ENCODE measurements at regions not wholly inside any gene's neighbourhood (a gene's known extent, or its start where the extent isn't known, plus 50 kb on each side); places are given as distances from the start of the nearest gene placed in this dataset.

GRCh38 chr2:128379021-128380015, 60.6 kb upstream of the HS6ST1 start:
- Histone ChIP-seq H3K4me1 (ENCODE audit: control insufficient read depth, extremely low read depth, insufficient read depth, low read length) (no peaks in the 10 kb centered on the region), H2AFZ (ENCODE audit: low read depth, low read length) (peak overlapping the region; percentile 77), H3K36me3 (ENCODE audit: control insufficient read depth in 2 of 2, extremely low read depth in 1 of 2, insufficient read depth in 2 of 2, low read length in 2 of 2) (no peaks in the 10 kb centered on the region), H3K9me1 (replicated peaks; ENCODE audit: control insufficient read depth, extremely low read depth, insufficient read depth, low read length) (no peaks in the 10 kb centered on the region), H4K20me1 (replicated peaks; ENCODE audit: control insufficient read depth, extremely low read depth, insufficient read depth, low read length) (no peaks in the 10 kb centered on the region), H3K27me3 (ENCODE audit: control insufficient read depth in 2 of 2, insufficient read depth in 2 of 2, low read length in 2 of 2) (peaks cover 0 to 3% of the 10 kb centered on the region in 2 experiments), H3K9ac (replicated peaks; ENCODE audit: extremely low read depth, insufficient read depth, low read length) (no peak overlapping the region), H3K27ac (ENCODE audit: insufficient read depth, low read depth, low read length) (no peak overlapping the region), H3K4me2 (ENCODE audit: insufficient read depth, low read length) (peak overlapping the region; percentile 20), H3K4me3 (replicated peaks in 1 of 3; ENCODE audit: insufficient read depth in 1 of 3, low read depth in 1 of 3, low read length in 3 of 3) (no peak overlapping the region), H3K79me2 (ENCODE audit: control insufficient read depth, insufficient read depth, low read length) (no peaks in the 10 kb centered on the region), H3K9me3 (replicated peaks; ENCODE audit: control insufficient read depth, insufficient read depth, low read length) (no peaks in the 10 kb centered on the region)
- CTCF ChIA-PET: interaction anchor here (0.8 to 1.0 kb wide), 3 partner anchors 8 to 48 kb away, joined by 3 to 6 read pairs (median 3); no protein-coding TSS in a partner anchor
- POLR2A ChIA-PET: interaction anchor here (0.8 kb wide), 1 partner anchor 15 kb away, joined by 3 read pairs; no protein-coding TSS in a partner anchor
- DNase-seq (ENCODE audit: low read depth, low spot score) (peak; percentile 48), FAIRE-seq (peak; percentile 53)
- TF ChIP-seq GATA2 (IDR thresholded peaks at IDR 0.05; ENCODE audit: insufficient read depth, insufficient read length, low read depth, low read length) (no peak), MAX (IDR thresholded peaks at IDR 0.05; ENCODE audit: insufficient read depth, insufficient read length) (no peak), JUN (IDR thresholded peaks at IDR 0.05; ENCODE audit: borderline replicate concordance, insufficient read depth, insufficient read length, low read depth) (no peak), POLR2A (IDR thresholded peaks at IDR 0.05; ENCODE audit: low read depth, low read length) (no peak), EZH2 (IDR thresholded peaks at IDR 0.05; ENCODE audit: borderline replicate concordance, low read depth, low read length, severe bottlenecking) (no peak)
- dilution Hi-C loops (cut with MboI; ENCODE audit: extremely low pct_ligation_motif_present, low sequenced_read_pairs) (no loop called here), intact Hi-C loops (cut with micrococcal nuclease) (loop anchor here (1.0 kb wide), 1 partner anchor 15 kb away; no protein-coding TSS in a partner anchor)
- BruUV-seq (replicated peaks): no TSS peak
